Cortex of kidney (tissue), 1 donor: ENCODE measurements at regions not wholly inside any gene's neighbourhood (a gene's known extent, or its start where the extent isn't known, plus 50 kb on each side); places are given as distances from the start of the nearest gene placed in this dataset.
"Not testable (repeated sequence)": the region's sequence is repeated elsewhere in the genome, so short reads cannot be mapped to it uniquely, and the experiment has no call there.

ENCODE experiments used
- DNase-seq: peaks from one replicate; lab custom pipeline; 2025; lab: John Stamatoyannopoulos, UW

DNA sequence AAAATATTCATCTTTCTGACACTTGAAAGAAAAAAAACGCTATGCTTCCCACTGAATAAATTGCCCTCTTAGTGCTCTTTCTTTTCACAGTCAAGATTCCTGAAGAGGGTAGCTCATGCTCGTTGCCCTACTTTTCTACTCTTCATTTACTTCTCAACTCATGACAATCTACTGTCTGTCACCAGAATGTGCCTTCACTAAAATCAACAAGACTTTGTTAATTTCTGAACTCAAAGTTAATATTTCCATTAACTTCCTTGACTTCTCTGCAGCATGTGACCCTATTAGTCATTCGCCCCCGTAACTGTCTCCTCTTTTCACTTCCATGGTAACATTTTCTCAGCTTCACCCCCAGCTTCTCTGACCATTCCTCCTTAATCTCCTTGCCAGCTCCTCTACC is 98.9 kb upstream of the MAPRE2 start:
- DNase-seq = no peak

DNA sequence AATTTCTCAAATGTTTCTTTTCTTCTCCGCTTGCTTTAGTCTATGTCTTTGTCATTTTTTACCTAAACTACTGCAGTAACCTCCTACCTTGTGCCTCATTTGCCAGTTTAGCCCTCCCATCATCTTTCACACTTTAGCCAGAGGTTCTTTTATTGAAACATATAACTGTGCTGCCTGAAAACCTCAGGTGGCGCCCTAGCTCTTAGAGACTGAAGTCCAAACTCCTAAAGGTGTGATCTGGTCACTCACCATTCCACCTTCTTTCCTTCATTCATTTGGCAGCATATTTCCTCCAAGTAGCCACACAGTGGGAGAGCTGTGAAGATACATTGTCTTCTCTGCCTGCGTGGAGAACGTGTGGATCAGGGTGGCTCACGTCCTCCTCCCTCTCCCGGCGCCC is 98.2 kb upstream of the MAPRE2 start:
- DNase-seq = no peak

DNA sequence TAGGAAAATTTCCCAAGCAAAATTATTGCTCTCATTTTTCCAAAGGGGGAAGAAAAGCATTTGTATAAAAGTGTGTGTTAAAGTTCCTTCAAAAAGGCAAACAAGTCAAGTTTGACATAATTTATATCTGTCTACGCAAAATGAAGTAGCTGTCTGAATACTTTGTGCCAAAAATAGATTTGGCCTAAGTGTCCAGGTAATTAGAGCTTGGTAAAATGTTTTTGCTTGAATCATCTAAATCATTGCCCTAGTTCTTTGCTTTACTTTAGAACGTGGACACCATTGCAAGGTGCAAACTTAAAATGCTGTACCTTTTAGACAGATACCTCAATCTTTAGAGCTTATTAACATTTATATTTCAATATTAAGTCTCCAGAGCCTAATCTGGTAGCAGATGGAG is 97.6 kb upstream of the MAPRE2 start:
- DNase-seq = no peak

DNA sequence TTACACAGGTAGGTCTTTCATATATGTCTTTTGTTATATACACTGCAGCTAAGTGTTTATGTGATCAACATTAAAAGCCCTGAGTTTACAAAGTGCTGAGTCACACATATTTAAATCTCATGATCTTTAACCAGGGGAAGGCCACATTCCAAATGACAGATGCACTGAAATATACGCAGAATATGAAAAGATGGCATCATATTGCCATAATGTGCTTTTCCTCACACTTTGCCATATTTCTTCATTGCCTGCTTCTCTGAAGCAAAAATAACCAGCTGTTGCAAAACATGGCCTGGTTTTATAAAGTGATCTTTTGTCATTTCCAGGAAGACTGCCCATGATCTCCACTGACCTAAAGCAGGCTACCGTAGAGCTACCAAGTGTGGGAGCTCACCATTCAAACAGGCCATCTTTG is 93.5 kb upstream of the MAPRE2 start:
- no peak for DNase-seq

DNA sequence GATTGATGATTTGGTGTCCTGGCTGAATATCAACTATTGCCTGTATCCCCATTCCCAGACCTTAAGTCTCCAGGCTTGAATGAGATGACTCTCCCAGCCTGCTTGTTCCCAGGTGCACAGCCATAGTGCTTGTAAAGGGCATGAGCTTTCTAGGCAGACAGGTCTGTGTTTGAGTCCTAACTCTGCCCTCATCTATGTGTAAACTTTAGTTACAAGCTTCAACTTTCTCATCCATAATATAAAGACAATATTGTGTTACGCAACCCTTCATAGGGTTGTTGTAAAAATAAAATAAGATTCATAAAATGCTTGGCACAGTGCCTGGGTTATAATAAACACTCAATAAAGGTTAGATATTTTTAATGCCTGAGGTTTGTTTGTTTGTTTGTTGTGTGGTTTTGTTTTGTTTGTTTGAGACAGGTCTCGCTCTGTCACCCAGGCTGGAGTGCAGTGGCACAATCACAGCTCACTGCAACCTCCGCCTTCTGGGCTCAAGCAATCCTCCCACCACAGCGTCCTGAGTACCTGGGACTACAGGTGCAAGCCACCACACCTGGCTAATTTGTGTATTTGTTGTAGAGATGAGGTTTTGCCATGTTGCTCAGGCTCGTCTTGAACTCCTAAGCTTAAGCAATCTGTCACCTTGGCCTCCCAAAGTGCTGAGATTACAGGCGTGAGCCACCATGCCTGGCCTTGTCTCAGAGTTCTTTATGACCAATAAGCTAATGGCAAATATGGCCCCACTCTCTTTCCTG is 89.4 kb upstream of the MAPRE2 start:
- no peak for DNase-seq

DNA sequence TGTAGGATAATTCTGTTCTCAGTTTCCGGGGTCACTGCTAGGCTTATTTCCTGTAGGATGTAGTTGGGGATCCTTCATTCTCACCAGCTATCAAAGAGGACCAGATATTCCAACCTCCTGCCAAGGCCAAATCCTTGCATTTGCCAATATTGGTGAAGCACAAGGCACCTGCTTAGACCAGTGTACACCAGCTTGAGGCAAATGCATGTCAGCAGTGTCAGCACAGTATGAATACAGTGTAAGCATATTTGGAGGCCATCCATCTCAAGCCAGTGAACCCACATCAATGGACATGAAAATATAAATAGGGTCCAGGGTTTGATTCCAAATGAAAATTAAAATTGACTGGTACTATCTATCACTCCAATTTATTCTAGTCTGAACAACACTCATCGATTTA is 88.0 kb upstream of the MAPRE2 start:
- DNase-seq = no peak

DNA sequence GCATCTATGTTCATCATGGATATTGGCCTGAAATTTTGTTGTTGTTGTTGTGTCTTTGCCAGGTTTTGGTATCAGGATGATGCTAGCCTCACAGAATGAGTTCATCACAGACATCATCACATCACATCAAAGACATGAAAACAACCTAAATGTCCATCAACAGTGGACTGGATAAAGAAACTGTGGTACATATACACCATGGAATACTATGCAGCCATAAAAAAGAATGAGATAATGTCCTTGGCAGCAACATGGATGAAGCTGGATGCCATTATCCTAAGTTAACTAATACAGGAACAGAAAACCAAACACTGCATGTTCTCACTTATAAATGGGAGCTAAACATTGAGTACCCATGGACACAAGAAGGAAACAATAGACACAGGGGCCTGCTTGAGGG is 85.7 kb upstream of the MAPRE2 start:
- not testable (repeated sequence) for DNase-seq

DNA sequence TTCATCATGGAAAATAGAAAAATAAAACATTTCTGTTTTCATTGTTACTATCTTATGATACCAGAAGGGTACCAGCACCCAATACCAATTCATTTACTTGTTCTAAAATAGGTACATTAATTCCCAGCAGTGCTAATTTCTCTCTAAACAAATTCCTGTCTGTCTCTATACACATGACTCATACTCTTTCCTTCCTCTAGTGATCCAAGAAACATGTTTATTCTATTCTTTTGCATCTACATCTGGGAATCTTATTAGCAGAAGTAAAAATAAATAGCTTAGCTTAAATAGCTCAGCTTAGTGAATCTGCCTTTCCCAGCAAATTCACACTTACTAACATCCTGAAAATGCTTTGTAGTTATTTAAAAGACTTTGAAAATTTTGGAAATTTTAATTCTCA is 84.5 kb upstream of the MAPRE2 start:
- DNase-seq = no peak

DNA sequence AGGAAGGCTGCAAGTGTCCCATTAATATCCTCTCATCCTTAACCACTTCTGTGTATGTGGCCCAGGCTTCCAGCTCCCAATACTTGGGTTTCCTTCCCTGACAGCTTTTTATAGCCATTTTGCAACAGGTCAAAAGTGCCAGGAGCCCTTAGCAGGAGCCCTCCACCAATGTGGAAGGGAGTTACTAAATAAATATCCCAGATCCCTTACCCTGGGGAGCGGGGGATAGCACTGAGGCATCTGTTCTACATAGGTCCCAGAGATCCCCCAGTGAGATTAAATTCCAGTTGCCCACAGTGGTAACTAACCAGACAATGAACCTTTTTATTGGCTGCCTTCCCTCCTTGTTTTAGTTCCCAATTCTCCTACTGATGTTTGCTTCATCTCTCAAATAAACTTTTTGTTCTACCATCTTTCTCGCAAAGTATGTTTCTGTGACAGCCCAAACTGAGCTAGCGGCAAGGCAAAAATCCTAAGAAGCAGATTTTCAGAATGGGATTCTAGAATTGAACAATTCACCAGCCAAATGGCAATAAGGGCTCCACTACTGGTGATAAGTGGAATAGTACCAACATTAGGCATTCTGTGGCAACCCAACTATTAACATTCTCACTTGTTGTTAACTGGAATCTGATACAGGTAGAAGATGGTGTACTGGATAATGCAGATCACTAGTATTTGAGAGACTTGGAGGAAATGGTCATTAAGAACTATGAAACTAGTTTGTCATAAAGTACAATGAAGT is 83.9 kb upstream of the MAPRE2 start:
- no peak for DNase-seq

DNA sequence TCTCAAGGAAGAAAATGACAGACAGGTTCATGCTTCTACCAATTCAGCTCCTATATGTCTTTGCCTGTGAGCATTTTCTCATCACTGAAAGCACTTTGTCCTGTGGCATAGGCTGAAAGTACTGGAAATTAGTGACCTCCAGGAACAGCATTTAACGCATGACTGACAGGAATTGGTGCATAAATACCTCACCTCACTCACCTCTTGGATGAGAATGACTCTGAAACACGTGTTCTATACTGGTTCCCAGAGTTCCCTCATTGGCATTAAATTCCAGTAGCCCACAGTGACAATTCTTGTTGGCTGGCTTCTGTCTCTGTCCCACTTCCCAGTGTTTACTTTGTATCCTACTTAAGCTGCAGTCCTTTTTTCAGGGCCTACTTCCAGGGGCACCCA is 83.4 kb upstream of the MAPRE2 start:
- no peak for DNase-seq

DNA sequence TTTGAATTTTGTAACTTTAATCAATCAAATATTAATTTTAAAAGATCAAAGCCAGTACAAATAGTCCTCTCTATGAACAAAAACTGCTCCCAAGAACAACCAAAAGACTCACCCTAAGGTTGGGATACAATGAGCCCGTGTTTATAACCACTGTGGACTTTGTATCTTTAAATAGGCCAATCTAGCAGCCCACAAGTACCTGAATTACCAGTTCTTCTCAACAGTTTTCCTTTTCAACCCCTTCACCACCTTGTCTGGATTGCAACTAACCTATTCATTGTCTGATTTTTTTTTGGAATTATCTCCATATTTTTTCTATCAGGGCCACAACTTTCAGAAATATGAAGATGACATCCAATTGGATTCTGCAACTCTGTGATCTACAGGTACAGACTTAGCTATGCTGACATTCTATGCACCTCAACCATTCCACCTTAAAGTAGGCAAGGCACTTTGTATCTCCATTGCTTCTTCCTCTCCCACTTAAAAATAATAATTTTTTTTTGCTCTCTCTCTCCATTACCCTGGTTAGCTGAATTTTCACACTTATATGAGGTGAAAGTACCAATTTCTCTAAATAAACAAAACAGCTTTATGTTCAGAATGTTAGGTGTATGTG is 81.9 kb upstream of the MAPRE2 start:
- DNase-seq = no peak

DNA sequence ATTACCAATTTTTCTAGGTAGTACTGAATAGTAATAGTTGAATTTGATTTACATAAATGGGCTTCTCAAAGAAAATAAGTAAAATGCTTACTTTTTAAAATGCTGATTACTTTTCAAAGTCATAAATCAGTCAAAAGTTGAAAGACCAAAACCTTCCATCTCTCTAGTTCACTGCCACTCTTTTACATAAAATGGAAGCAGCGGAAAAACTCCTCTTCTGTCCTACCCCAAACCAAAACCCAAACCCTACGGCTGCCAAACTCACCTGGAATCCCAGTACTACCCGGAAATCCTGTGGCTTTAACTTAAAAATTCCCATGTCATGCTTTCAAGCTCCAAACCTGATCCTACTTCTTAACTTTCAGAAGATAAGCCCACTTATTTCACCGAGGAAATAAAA is 81.2 kb upstream of the MAPRE2 start:
- DNase-seq = no peak

DNA sequence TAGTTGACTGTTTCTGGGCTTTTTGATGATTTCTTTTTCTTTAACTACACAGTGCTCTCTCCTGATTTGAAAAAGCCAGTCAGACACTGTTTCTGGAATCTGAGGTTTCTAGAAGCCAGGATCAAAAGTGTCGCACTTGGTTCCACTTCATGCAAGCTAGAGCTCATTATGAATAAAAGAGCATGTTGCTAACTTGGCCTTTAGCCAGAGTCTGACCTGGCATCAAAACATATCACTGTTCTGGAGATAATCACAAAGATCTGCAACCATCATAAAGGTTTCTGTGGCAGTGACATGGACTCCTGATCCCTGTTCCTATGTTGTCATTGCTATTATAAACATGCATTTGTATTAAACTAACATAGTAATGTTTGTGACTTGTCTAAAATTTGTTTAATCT is 76.1 kb upstream of the MAPRE2 start:
- DNase-seq = no peak

DNA sequence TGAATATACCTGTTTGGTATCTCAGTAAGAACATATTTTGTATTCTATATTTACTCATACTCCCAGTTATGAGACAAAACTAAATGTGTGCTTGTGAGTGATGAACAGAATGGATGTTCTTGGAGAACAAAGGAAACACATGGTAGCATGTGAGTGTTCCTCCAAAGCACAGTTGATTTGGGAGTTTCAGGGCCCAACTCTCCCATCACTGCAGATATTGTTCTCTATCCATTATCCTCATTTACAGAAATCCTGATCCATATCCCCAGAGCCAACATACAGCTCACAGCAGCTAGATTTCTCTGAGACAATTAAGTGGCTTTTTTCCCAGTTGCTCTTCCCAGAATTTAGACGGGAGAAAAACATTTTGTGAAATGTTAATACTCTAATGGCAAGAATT is 75.6 kb upstream of the MAPRE2 start:
- DNase-seq = no peak

DNA sequence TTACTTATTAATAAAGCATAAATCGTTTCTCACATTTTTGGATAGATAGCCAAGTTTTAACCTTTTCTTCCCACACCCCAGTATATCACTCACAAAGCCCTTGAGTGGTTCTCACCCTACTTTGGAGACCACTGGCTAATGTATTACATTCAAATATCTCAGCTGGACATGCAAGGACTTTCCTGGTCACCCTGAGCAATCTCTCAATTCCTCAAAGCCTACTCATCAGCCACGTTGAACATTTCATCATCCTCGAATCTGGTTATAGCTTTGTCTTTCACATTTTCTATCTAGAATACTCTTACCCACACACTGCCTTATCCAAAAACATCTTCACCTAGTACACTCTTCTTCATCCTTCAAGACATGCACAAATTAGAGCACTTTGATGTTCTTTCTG is 71.1 kb upstream of the MAPRE2 start:
- DNase-seq = no peak

DNA sequence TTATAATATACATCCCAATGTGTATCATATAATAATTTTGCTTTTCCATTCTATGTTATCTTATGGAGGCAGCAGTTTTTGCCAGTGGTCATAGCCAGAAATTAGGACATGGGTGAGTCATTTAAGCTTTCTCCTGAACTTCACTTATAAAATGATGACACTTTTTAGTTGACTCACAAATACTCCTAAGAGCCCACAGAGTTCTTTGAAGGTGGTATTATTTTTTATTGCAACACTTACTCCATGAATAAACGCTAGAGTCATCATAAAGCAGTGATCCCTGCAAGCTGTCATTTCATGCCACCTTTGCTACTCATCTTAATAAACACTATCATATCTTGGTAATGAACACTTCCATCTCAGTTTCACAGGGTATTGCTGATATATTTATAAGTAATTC is 69.9 kb upstream of the MAPRE2 start:
- DNase-seq = no peak

DNA sequence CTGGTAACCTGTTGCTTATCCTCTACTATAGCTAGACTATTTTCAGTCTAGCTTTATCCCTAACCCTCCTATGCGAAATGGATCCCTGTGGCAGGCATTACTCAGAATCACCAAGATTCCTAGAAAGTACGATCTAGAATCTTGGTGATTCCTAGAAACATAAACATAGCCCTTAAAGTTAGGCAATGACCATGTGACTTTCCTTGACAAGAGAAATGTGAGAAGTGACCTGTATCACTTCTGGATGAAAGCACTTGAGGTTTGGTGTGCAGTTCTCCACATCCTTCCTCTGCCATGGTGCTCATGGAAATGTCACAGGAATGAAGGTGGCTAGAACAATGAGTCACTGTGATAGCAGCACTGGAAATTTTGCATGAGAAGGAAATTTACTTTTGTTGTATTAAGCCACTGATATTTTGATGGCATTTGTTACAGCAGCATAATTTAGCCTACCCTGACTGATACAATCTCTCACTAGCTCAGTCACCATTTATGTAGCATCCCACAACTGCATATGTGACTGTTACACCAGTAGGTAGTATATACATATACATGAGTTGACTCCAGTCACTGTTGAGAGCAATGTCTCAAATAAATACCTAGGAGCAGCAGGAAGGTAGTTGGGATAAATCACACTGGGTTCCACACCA is 68.3 kb upstream of the MAPRE2 start:
- DNase-seq = no peak

DNA sequence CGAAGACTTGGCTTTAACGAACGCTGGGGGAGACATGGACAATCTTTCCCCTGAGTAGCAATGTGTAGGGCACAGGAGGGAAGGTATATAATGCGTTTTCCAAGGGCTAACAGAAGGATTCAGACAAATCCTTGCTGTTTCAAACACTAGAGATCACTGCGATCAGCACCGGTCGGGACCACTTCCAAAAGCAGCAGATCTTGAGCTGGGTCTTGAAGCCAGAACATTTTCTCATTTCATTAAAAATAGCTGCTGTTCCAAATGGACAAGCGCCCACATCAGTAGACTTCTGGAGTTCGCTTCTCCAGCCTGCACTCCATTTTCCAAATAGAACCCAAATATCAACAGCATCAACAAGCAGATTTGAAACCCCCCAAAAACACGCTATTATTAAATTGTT is 65.1 kb upstream of the MAPRE2 start:
- no peak for DNase-seq

DNA sequence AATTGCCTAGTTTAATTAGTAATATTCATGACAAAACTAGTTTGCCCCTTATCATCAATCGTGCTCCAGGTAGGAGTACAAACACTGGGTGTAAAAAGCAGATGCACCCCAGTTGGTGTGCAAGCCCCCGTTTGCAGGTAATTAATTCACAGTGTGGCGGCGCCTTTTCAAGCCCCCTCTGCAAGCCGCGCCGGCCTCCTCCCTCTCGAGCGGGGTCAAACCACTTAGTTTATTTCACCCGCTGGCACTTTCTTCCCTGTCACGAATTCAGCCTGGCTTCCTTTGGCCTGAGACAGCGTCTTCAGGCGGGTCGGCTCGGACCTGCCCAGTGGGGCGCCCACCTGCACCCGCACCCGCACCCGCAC is 64.7 kb upstream of the MAPRE2 start:
- DNase-seq = no peak

DNA sequence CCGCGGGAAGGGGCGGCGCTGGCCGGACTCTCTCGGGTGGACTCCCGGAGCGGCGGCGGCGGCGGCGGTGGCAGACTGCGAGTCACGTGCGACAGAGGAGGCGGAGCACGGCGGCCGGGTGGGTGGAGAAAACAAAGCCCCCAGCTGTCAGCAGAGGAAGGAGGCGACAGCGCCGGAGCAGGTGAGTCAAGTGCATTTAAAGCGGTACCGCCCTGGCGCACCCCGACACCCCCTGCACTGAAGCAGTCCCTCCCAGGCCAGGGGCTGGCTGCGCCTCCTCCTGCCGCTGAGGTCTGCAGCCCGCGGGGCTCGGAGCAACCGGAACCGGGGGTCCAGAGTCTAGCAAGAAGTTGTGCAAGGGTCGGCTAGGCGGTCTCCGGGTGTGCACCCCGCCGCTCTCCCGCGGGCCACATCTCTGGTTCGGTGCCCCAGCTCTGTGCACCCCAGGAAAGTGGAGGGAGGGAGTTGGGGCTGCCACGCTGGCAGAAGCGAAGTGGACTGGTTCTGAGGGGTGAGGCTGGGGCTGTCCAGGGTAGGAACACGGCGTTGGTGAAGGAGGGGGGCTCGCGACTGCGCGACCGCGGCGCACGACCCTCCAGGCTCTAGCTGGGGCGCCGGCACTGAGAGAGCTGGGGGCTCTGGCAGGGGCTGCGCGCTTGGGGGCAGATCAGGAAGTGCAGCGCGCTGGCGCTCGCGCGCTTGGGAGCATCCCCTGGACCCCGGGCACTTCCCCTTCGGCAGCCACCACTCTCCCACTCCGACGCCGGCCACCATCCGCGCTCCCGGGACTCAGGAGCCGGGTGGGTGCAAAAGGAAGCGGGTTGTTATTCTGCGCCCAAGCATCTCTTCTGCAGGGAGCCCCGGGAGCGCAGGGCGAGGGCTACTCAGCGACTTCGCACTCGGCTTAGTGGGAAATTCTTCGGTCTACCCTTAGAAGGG is 64.0 kb upstream of the MAPRE2 start:
- DNase-seq = peak; percentile 82

DNA sequence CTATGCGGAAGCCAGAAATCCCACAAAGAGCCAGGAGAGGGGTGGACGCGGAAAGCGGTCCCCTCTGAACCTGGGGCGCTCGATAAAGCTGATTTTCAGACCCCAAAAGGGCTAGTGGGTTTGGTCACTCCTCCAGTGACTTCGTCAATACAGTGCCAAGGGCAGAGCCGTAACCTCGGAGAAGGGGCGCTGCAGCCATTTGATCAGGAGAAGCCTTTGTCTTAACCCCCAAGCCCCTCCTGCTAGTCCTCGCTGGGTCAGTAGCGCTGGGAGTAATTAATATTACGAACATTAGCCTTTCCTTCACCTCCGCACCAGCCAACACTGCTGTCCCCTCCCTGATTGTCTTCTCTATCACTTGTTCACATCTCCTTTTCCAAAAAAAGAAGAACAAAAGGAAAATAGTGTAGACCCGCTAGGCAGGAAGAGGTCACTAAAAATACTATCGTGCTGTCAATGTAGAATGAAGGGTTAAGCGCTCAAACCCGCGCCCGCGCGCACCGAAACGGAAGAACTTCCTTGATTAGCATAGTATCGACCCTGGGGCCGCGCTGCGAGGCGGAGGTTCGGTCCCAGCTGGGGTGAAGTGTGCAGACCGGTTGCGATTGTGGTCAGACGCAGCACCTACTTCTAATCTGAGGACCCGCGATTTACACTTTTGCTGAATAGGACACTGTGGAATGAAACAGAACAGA is 63.2 kb upstream of the MAPRE2 start:
- DNase-seq = no peak
